HG02588 (cell line): ENCODE measurements at regions not wholly inside any gene's neighbourhood (a gene's known extent, or its start where the extent isn't known, plus 50 kb on each side); places are given as distances from the start of the nearest gene placed in this dataset.
"Not testable (repeated sequence)": the region's sequence is repeated elsewhere in the genome, so short reads cannot be mapped to it uniquely, and the experiment has no call there.

ENCODE experiments used
- ATAC-seq: cut with Tn5 transposase; IDR thresholded peaks from one replicate; pipeline ENCODE4 v1.9.1; 2021; ENCODE audit warnings: mild to moderate bottlenecking, moderate library complexity; ENCODE audit not compliant: unreplicated experiment

DNA sequence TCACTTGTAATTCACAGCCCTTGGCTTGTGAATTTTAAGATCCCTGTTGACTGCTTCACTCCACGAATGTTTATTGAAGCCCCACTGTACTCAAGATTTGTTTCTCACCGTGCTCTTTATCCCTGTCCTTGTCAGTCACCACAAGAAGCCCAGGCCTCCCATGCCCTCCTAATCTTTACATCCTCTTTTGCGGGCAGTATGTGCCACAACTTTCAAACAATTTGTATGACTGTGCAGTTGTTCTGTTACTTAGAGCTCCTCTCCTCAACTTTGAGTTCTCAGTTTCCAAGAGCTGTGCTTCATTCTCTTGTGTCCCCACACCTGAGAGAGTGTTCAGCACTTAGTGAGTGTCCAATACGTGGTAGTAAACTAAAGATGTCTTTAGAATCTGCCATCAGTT, 467.7 kb downstream of the NKX6-1 start:
- peak; percentile 64 for ATAC-seq

- ATAC-seq, result no peak
These were observed 470.8 kb downstream of the NKX6-1 start for GRCh38 chr4:84028340-84028739.

DNA sequence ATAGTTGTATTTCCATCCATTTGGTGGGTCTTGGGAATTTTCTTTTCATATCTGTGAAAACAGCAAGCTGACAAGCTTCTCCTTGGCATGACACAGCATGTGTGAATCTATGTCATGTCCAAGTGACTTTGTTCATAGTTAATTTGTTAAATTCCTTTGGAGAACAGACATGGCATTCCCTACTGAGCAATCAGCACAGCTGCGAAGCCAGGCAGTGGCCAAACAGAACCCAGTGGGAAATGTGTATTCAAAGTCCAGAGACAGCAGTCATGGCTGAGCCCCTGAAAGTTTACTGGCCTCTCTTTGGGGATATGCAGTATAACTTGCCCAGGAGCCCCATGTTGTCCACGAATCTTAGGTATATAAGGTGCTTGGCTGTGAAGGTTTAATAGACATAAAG, 474.7 kb downstream of the NKX6-1 start:
- no peak for ATAC-seq

DNA sequence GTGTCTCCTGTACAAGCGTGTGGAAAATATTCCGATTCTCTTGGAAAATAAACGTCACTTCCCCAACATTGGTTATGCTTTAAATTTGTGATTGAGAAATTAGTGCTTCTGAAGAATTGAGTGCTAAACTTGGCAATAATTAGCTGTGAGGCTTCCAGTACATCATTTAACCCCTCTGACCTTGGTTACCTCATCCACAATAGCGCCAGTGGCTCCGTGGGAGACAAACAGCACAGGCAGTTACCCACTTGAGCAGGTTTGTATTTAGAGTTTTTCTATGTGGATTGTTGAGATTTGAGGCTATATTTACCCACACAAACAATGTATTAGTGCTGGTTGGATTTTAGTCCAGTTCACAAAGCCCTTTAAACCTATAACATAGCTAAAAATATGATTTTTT, 476.5 kb downstream of the NKX6-1 start:
- ATAC-seq, result no peak

DNA sequence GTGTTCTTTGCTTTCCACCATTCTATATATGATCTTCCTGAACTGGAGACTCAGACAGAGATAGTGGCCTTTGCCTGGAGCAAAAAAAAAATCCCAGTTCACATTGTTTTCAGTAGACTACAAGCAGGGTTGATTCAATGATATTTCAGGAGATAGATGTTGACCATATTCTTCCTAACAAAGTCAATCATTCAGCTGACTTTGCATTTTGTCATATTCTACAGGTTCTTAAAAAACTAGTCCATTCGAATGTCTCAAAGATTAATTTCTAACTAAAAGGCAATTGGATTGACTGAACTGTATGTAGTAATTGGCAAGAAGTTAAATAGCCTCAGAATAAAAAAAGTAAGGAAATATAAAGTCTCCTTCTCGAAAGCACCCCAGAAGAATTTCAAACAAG, 479.5 kb downstream of the NKX6-1 start:
- no peak for ATAC-seq

- ATAC-seq, result no peak
These were observed 467.1 kb downstream of the GPAT3 start for GRCh38 chr4:84003046-84003445.

- ATAC-seq, result no peak
These were observed 466.1 kb downstream of the GPAT3 start for GRCh38 chr4:84001876-84002569.

GRCh38 chr4:83996254-83996653, 460.3 kb downstream of the GPAT3 start:
- ATAC-seq, result no peak

GRCh38 chr4:83993774-83994173, 457.9 kb downstream of the GPAT3 start:
- no peak for ATAC-seq

DNA sequence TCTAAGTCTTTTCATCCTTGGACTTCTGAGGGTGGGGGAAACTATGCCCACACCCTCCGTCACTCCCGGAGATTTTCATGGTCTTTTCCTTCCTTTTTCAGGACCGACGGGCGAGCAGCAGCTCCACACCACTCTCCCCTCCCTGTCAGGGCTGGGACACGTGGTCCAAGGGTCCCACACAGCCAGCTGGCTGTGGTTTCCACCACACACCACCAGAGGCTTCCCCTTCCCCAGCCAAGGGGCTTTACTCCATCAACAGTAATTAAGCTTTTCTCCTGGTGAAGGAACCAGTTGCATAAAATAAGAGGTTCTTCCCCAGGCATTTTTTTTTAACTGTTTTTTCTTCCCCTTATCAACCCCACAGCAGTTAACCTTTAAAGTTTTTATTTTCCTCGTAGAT, 453.9 kb downstream of the GPAT3 start:
- ATAC-seq, result no peak

DNA sequence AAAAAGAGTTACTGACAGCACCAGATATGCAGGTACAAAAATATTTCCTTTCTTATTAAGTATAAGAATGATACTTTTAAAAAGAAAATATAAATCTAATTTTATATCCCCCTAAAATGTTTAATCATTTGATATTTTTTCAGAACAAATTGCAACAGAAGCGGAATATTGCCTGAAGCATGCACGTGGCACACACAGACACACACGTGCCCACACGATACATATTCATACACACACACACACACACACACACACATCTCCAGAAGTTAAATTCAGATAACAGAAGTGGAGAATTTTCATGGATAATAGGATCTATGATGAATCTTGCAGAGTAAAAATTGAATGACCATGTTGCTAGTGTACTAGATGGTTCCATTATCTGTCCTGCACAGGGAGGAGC, 445.2 kb downstream of the GPAT3 start:
- no peak for ATAC-seq

GRCh38 chr4:83979773-83980172, 443.9 kb downstream of the GPAT3 start:
- ATAC-seq, result no peak

- no peak for ATAC-seq
These were observed 438.3 kb downstream of the GPAT3 start for GRCh38 chr4:83974111-83974780.

- no peak for ATAC-seq
These were observed 429.2 kb downstream of the GPAT3 start for GRCh38 chr4:83964996-83965541.

DNA sequence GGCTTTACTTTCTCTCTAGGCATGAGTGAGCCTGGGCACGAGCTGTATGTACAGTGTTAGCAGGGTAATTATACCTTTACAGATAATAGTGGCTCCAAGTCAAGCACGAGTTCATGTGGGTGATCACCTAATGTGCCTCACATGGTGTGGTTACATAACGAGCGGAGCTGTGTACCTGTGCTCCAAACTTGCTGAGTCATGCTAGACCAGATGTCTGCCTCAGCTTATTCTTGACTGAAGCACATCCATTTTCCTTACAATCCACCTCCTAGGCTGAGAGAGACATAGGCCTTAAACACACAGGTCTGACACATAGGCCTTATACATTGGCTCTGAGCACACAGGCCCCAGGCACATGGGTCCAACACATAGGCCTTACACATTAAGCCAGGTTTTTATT, 426.6 kb downstream of the GPAT3 start:
- ATAC-seq, result no peak

DNA sequence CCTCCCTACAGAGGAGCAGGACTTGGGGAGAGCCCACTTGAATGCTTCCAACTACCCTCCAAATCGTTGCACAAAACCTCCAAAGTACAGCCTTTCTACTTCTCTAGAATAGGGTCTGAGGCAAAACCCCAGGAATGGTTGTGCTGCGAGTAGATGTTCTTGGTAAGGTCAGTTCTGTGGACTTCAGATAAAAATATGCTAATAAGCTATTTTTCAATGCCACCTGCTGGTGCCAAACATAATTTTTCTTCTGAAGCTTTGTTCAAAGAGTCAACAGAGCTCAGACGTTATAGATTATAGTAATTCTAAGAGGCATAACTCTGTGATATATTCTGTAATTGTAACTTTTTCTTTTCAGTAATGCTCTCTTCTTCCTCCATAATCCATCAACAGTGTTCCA, 425.7 kb downstream of the GPAT3 start:
- no peak for ATAC-seq

- ATAC-seq, result no peak
These were observed 423.3 kb downstream of the GPAT3 start for GRCh38 chr4:83959160-83959559.

DNA sequence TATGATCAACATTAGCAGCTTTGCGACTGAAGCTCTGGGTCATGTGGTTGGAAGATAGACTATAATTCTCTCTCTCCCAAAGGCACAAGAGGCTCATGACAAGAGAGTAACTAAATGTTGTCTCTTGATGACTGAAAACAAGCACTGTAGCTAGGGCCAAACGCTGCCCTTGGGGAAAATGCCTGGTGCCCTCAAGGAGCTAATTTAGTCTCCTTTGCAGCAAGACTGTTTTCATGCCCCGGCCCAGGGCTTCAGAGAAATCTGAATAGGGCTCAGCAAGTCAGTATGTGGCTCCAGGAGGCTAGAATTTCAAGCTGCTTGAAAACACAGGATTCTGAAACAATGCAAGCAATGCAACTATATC, 411.9 kb downstream of the GPAT3 start:
- ATAC-seq, result no peak

GRCh38 chr4:83947125-83947829, 411.4 kb downstream of the GPAT3 start:
- no peak for ATAC-seq

GRCh38 chr4:83943691-83944090, 407.8 kb downstream of the GPAT3 start:
- ATAC-seq, result not testable (repeated sequence)

- ATAC-seq, result no peak
These were observed 397.0 kb downstream of the GPAT3 start for GRCh38 chr4:83932750-83933391.
